Esophagus squamous epithelium (tissue), 4 donors: ENCODE measurements at regions not wholly inside any gene's neighbourhood (a gene's known extent, or its start where the extent isn't known, plus 50 kb on each side); places are given as distances from the start of the nearest gene placed in this dataset.

ENCODE experiments used
- CTCF ChIP-seq, 6 experiments: fragments of 450-650 bp in 4 of 6; fragments of 200-600 bp in 2 of 6; sonication (generic) in 2 of 6; IDR thresholded peaks; one replicate each; pipeline ENCODE4 v1.5.1; 2016 to 2019; ENCODE audit warnings: antibody characterized with exemption in 6 of 6, mild to moderate bottlenecking in 4 of 6, moderate library complexity in 4 of 6
- POLR2A ChIP-seq, 4 donors: fragments of 450-650 bp; IDR thresholded peaks; one replicate each; pipeline ENCODE4 v1.6.1; 2017; ENCODE audit warnings: antibody characterized with exemption in 4 of 4, mild to moderate bottlenecking in 4 of 4, moderate library complexity in 3 of 4

- no peak for TF ChIP-seq POLR2A (IDR thresholded peaks at IDR 0.05)
- TF ChIP-seq CTCF (IDR thresholded peaks at IDR 0.05): no peak
These were observed 318.5 kb downstream of the MIAT start for GRCh38 chr22:26975865-26976264.
